OCI-LY3 (cell line): ENCODE measurements at regions not wholly inside any gene's neighbourhood (a gene's known extent, or its start where the extent isn't known, plus 50 kb on each side); places are given as distances from the start of the nearest gene placed in this dataset.

ENCODE experiments used
- CTCF ChIP-seq: fragments of 200-600, 300-600 bp; sonication (generic); IDR thresholded peaks from 2 replicates; pipeline ENCODE4 v1.5.1; 2014; ENCODE audit warnings: antibody characterized with exemption, low read length, low read depth
- EZH2phosphoT487 ChIP-seq: fragments of 200-600 bp; shearing (Covaris generic); IDR thresholded peaks from 2 replicates; pipeline ENCODE4 v1.6.1; 2018; ENCODE audit warnings: antibody characterized with exemption, mixed run types, low read depth

- no peak for TF ChIP-seq CTCF
- TF ChIP-seq EZH2phosphoT487: no peak
Measured at GRCh38 chr14:42869681-42870080, 1263.0 kb downstream of the LRFN5 start.
